HG02759 (cell line): ENCODE measurements at regions not wholly inside any gene's neighbourhood (a gene's known extent, or its start where the extent isn't known, plus 50 kb on each side); places are given as distances from the start of the nearest gene placed in this dataset.

Source experiments
- ATAC-seq: cut with Tn5 transposase; IDR thresholded peaks from one replicate; pipeline ENCODE4 v1.9.1; 2021; ENCODE audit warnings: mild to moderate bottlenecking, moderate library complexity; ENCODE audit not compliant: unreplicated experiment

- no peak for ATAC-seq
These were observed 155.0 kb upstream of the GLI2 start for GRCh38 chr2:120580709-120581108.

DNA sequence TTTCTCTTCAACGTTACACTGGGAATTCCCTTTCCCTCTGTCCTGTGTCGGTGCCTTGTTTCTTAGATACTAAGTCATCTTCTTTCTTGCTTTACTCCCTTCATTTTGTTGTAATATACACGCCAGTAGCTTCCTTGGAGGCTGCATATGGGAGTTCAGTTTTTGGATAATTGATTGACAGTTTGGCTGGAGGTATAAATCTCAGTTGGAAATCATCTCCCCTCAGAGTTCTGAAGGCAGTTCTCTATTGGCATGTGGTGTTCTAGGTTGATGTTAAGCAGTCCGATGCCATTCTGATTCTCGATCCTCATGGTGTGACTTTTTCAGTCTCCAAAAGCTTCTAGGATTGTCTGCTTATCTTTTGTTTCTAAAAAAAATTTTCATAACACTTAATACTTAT is 152.5 kb upstream of the GLI2 start:
- ATAC-seq = no peak

DNA sequence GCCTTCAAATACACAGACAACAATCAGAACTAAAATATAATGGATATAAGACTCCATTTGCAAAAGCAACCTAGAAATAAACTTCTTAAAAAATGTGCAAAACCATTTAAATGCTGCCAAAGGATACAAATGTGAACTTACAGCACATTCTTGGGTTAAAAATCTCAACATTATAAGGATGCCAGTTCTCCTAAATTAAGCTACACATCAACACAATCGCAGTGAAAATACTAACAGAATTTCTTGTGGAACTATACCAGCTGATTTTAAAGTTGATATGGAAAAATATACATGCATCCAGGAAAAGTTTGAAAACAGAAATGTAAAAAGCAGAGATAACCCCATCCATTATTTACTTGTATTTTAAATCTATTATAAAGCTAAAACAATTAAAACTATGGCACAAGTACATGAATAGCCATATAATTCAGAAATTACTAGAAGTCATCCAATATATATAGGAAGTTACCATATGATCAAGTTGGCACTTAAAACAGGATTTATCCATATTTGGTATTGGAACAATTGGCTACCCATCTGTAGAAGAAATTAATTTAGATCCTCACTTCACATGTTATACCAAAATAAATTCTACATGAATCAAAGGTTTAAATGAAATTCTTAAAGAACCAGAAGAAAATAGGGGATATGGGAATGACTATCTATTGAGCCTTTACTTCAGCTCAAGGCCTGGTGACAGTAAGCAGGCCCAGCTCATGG is 151.7 kb upstream of the GLI2 start:
- ATAC-seq = no peak

- no peak for ATAC-seq
These were observed 149.0 kb upstream of the GLI2 start for GRCh38 chr2:120586507-120587278.

GRCh38 chr2:120587279-120587996 is 148.2 kb upstream of the GLI2 start:
- no peak for ATAC-seq

- no peak for ATAC-seq
These were observed 147.7 kb upstream of the GLI2 start for GRCh38 chr2:120587997-120588336.

DNA sequence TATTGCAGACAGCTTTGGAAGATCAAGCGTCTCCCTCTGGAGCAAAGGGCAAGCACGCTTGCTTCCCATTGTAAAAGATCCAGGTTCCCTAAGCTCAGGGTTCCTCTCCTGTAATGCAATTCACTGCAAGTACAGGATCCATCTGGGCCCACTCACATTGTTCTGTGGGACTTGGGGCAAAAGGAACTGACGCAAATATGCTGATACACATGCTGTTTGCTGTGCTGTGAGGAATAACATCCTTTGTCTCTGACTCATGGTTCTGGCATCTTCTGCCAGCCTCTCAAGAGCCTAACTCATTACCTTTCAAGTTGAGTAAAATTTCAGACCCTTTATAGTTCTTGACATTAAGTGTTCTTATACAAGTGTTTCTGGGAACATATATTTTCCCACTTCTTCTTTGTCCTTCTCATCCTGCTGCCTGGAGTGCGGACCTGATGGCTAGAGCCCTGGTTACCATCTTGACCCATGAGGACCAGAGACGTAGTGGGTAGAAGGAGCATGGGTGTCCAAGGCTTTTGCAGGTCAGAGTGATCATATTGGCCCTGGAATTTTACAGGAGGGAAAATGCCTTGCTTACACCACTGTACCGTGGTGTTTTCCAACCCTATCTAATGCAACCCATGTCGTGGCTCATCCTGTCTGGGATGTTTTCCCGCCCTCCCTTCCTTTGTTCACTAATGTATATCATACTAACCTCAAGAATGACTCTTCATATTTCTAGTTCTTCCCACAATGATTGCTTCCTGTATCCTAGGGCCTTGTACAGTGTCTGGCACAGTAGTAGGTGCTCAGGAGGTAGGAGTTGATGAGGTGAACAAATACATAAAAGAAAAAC is 145.7 kb upstream of the GLI2 start:
- no peak for ATAC-seq

- no peak for ATAC-seq
These were observed 144.8 kb upstream of the GLI2 start for GRCh38 chr2:120590841-120591240.

DNA sequence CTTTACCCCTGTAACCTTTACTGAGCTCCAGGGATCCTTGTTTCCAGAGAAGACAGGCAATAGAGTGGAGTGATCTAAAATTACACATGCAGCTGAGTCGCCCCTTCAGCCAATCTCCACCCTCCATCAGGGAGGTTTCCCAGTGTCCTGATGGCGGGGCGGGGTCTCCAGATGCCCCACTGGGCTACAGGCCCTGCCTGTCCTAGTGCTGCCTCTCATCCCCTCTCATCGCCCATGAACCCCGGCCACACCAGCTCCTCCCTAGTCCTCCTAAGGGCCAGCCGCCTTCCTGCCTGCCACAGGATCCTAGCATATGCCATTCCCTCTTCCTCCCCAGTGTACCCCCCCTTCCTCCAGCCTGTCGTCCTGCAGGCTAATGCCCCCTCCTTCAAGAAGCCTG is 144.1 kb upstream of the GLI2 start:
- no peak for ATAC-seq

DNA sequence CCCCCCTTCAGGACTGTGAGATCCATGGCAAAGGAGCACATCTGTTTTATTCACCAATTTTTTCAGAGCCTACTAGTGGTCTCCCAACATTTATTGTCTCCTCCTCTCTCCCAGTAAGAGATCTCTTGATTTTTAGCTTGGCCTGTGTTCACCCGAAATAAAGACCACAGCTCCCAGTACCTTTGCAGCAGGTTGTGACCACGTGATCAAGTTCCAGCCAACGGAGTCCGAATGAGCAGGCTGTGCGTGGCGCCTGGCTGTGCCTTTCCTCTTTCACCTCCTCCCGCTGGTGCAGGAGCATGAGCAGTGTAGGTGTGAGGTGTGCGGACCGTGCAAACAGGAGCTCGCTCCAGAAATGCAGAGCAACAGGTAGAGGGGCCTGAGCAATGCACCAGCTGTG is 143.6 kb upstream of the GLI2 start:
- ATAC-seq = no peak

GRCh38 chr2:120593921-120594686 is 141.6 kb upstream of the GLI2 start:
- ATAC-seq = no peak

GRCh38 chr2:120594856-120595685 is 140.6 kb upstream of the GLI2 start:
- no peak for ATAC-seq

DNA sequence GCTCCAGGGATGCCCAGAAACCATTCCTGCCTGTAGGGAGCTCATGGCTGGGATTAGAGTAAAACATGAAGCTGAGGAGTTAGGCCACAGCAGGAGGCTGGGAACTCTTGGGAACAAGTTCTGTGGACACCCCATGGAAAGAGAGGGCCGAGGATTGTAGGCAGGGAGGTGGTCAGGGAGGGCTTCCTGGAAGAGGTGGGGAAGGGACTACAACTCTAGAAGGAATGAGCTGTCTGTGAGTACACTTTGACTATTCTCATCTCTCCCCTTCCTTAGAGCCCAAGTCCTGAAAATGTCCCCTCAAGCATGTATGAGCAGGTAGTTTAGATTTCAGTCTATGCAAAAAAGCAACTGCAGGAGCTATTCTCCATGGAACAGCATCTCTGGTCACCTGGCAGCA is 139.9 kb upstream of the GLI2 start:
- no peak for ATAC-seq

DNA sequence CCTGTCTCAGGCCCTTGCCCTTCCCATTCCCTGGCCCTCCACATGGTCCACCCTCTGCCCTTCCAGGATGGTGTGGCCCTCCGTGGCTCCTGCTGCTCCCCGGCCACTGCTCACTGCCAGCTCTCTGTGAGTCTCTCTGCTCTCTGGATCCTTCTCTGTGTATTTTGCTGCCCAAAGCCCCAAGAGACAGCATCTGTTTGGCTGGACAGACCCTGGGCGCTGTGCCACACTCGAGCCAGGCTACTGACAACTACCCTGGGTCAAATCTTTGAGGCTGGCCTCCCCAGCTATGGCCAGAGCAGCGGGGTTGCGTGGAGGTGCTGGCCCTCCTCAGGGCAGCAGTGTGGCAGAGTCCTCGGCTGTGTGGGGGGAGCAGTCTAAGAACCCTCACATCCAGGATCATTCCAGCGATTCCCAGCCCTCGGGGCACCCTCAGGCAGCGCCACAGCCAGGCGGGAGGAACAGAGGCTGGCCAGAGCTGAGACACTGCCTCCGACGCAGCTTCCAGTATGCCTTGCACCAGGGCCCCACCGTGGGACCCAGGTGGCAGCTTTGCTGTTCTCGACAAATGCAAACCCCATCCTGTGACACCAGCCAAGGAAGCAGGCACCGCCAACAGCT is 139.4 kb upstream of the GLI2 start:
- no peak for ATAC-seq

DNA sequence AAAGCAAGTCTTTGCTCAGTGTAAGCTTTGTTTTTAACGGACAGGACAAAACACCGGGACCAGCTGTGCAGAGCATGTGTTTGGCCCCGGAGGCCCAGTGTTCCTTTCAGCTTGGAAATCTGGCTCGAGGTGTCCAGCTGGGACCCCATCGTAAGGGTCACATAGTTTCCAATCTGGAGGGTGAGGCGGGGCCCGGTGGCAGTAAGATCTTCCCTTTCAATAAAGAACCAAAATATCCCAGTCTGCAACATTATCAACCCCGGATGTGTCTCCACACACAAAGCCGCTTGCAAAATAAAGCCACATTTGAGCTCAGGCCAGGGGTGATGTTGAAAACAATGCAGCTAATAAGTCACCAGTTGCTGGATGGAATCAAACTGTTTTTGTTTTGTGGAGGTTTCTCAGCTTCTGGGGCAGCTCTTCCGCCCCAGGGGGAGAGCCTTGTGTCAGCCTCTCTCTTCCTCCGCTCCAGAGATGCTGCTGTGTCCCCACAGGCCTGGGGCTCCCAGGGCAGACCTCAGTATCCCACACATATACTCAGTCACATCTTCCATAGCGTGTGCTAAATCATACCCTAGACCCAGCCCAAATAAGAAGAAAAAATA is 138.6 kb upstream of the GLI2 start:
- no peak for ATAC-seq

DNA sequence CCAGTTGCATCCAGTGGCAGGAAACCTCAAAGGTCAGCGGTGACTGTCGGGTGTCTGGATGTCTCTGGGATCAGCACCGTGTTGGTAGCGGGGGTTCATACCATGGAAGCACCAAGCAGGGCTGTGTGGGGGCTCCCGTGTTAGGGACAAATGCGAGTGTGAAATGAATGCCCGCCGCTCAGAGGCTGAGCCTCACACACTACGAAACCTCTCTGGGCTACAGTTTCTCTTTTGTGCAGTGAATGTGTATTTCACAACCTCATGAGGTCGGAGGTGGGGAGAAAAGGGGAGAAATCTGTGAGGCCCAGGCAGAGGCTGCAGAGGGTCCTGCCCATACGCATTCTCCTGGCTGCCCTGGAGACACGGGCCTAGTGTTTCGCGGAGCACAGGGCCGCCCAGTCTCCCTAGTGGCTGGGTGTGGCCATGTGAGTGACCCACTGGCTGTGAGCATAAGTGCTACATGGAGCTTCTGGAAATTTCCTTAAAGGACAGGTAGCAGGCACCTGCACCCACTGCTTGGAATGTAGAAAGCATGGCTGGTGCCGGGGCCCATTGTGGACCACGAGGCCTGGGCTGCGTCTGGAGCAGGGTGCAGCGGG is 138.0 kb upstream of the GLI2 start:
- ATAC-seq = no peak

- no peak for ATAC-seq
These were observed 137.3 kb upstream of the GLI2 start for GRCh38 chr2:120598416-120598815.

GRCh38 chr2:120599072-120599471 is 136.6 kb upstream of the GLI2 start:
- ATAC-seq = no peak
